ENCODE measurements at regions not wholly inside any gene's neighbourhood (a gene's known extent, or its start where the extent isn't known, plus 50 kb on each side); places are given as distances from the start of the nearest gene placed in this dataset.

GRCh38 chr15:69847625-69848024 lies 250.1 kb downstream of the TLE3 start:
- H3K4me3 ChIP-seq, result no peak overlapping the region
- 36% methylated on average over 4 of the region's 4 CpGs for WGBS (ENCODE audit: missing lambda C conversion rate)
- TF ChIP-seq ZSCAN20 (CRISPR knock-in tag; IDR thresholded peaks at IDR 0.05), result no peak
- no peak for TF ChIP-seq HES2 (IDR thresholded peaks at IDR 0.05)
- TF ChIP-seq ZNF302 (CRISPR knock-in tag; IDR thresholded peaks at IDR 0.05), result no peak
- TF ChIP-seq PHF8 (IDR thresholded peaks at IDR 0.05; ENCODE audit: borderline replicate concordance, low read depth), result no peak
- TF ChIP-seq FOSB (CRISPR knock-in tag; IDR thresholded peaks at IDR 0.05), result no peak
- no peak for TF ChIP-seq ZFP36 (IDR thresholded peaks at IDR 0.05; ENCODE audit: borderline replicate concordance, partially characterized antibody)
- no peak for TF ChIP-seq CHD2 (IDR thresholded peaks at IDR 0.05; ENCODE audit: low read length, partially characterized antibody)
- TF ChIP-seq ATOH8 (CRISPR knock-in tag; IDR thresholded peaks at IDR 0.05; ENCODE audit: low read depth), result no peak
- TF ChIP-seq MAZ (IDR thresholded peaks at IDR 0.05; ENCODE audit: borderline replicate concordance, low read depth, low read length), result no peak
- no peak for TF ChIP-seq CBX2 (IDR thresholded peaks at IDR 0.05; ENCODE audit: borderline replicate concordance, low read depth)
- no peak for TF ChIP-seq MAFK (IDR thresholded peaks at IDR 0.05; ENCODE audit: partially characterized antibody)
- no peak for TF ChIP-seq GATA3 (IDR thresholded peaks at IDR 0.05; ENCODE audit: borderline replicate concordance)
- FAIRE-seq (no peak), ATAC-seq (no peak), DNase-seq (ENCODE audit: low read depth in 1 of 2, low spot score in 1 of 2) (no peak)
- no peak overlapping the region for H3K27ac ChIP-seq
- ChIA-PET POLR2A (no interaction called here), CTCF (interaction anchor here (0.9 kb wide), 1 partner anchor 372 kb away, joined by 3 read pairs; no protein-coding TSS in a partner anchor)
- no peak overlapping the region for H3K4me2 ChIP-seq
- no peaks in the 10 kb centered on the region; the same call in 2 of the 3 replicates for H3K9me3 ChIP-seq
- H3K4me1 ChIP-seq, result no peaks in the 10 kb centered on the region

GRCh38 chr15:69848096-69848495 lies 249.6 kb downstream of the TLE3 start:
- no peak for FAIRE-seq
- Histone ChIP-seq H3K4me2 (no peak overlapping the region), H3K27ac (no peak overlapping the region), H3K4me1 (no peaks in the 10 kb centered on the region; the same call in 2 of the 3 replicates), H3K4me3 (no peak overlapping the region), H3K9me3 (no peaks in the 10 kb centered on the region; the same call in 2 of the 3 replicates)
- WGBS (ENCODE audit: missing lambda C conversion rate), result 34% methylated on average over 6 of the region's 6 CpGs
- DNase-seq (ENCODE audit: low read depth in 1 of 2, low spot score in 1 of 2), result no peak
- TF ChIP-seq RARB (CRISPR knock-in tag; IDR thresholded peaks at IDR 0.05), result no peak
- TF ChIP-seq HES2 (IDR thresholded peaks at IDR 0.05), result no peak
- no peak for TF ChIP-seq E2F6 (IDR thresholded peaks at IDR 0.05; ENCODE audit: borderline replicate concordance, low read depth)
- TF ChIP-seq TFCP2L1 (CRISPR knock-in tag; IDR thresholded peaks at IDR 0.05), result no peak
- TF ChIP-seq FOXS1 (CRISPR knock-in tag; IDR thresholded peaks at IDR 0.05), result no peak
- no peak for TF ChIP-seq HOXB13 (CRISPR knock-in tag; IDR thresholded peaks at IDR 0.05; ENCODE audit: low read depth)
- ChIA-PET POLR2A (no interaction called here), CTCF (no interaction called here)
- ATAC-seq, result no peak

GRCh38 chr15:69848551-69849231 lies 249.0 kb downstream of the TLE3 start:
- peaks cover 5% of the 10 kb centered on the region; the same call in 2 of the 3 replicates for H3K4me1 ChIP-seq
- no peak for FAIRE-seq
- CTCF ChIA-PET, result interaction anchor here (1.3 to 1.6 kb wide), 2 partner anchors 9 to 14 kb away, joined by 4 to 7 read pairs; no protein-coding TSS in a partner anchor
- ATAC-seq, result no peak
- 21% methylated on average over 4 of the region's 4 CpGs for WGBS (ENCODE audit: missing lambda C conversion rate)
- no peak for DNase-seq (ENCODE audit: low read depth in 1 of 2, low spot score in 1 of 2)
- H3K9me3 ChIP-seq, result no peaks in the 10 kb centered on the region; the same call in 2 of the 3 replicates
- POLR2A ChIA-PET, result no interaction called here
- TF ChIP-seq CEBPB (IDR thresholded peaks at IDR 0.05), result no peak
- TF ChIP-seq TP53 (CRISPR knock-in tag; IDR thresholded peaks at IDR 0.05), result no peak
- no peak for TF ChIP-seq FOSL2 (IDR thresholded peaks at IDR 0.05)
- peak; percentile 59 for TF ChIP-seq FOSL2 (CRISPR knock-in tag; IDR thresholded peaks at IDR 0.05)
- TF ChIP-seq CBX2 (IDR thresholded peaks at IDR 0.05; ENCODE audit: borderline replicate concordance, low read depth), result no peak
- no peak for TF ChIP-seq PHF8 (IDR thresholded peaks at IDR 0.05; ENCODE audit: borderline replicate concordance, low read depth)
- no peak for TF ChIP-seq ATOH8 (CRISPR knock-in tag; IDR thresholded peaks at IDR 0.05; ENCODE audit: low read depth)
- no peak for TF ChIP-seq HMGXB4 (CRISPR knock-in tag; IDR thresholded peaks at IDR 0.05; ENCODE audit: borderline replicate concordance)
- no peak for TF ChIP-seq POLR2AphosphoS2 (conservative IDR thresholded peaks at IDR 0.05; ENCODE audit: low read length)
- TF ChIP-seq CBX8 (IDR thresholded peaks at IDR 0.05), result no peak
- no peak overlapping the region for H3K27ac ChIP-seq
- no peak overlapping the region for H3K4me2 ChIP-seq
- H3K4me3 ChIP-seq, result no peak overlapping the region
